ENCODE measurements at regions not wholly inside any gene's neighbourhood (a gene's known extent, or its start where the extent isn't known, plus 50 kb on each side); places are given as distances from the start of the nearest gene placed in this dataset.
A peak's percentile ranks its signal among the peaks of the same experiment; 100 is the strongest.

DNA sequence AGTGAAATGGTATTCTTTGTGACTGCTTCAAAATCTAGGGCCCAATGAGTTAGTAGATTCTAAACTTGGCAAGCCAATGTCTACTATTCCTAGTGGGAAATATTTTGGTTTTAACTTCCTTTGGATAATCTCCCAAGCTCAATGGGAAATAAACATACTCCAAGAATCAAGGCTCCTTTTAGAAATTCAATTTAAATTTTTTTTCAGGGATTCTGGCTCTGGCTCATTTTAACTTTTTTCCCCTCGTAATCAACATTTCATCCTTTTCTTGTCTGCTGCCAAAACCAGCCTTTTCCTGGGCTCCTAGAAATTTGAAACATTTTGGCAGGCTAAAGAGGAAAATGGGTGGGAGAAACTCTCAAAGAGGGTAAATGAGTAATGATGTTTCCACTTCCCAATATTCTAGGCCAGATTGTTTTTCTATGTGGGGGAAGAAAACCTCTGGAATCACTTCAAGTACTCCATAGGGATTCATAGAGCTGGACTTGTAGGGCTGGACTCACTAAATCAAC, 85.6 kb upstream of the AGR3 start:
- FAIRE-seq, result no peak
- peaks cover 0 to 6% of the 10 kb centered on the region in 2 donors for H3K9me3 ChIP-seq (ENCODE audit: control insufficient read depth in 2 of 2, insufficient read depth in 1 of 2, low read depth in 1 of 2, low read length in 1 of 2)

DNA sequence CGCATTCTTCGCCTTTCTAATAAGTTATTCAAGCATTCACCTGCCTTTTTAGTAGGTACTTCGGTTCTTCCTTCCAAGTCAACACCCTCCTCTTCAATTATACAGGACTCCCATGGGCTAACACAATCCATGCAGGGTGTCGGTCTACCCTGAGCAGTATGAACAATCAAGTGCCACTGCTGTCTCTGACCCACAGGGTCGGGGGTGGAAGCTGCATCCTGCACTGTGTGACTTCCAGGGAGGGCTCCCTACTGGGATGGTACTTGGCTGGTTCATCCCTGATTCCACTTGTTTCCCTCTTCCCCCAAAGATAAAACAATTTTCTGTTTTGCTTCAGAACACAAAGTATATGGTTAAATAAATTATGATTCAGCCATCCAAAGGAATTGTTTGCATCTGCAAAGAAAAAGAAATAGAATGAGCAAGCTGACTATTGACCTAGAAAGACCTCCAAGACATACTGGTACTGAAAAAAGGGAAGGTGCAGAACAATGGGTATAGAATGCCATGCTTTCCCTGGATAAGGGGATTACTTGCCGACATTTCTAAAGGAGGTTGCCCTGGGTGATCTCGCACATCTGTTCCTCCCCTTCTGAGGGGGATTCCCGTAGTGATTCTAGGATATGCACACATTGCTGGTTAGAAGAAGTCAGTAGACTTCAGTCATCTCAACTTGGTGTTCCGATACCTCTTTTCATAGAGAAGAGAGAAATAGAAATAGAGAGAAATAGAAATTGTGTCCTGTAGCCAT, 89.1 kb upstream of the AGR3 start:
- DNase-seq, result no peak
- Histone ChIP-seq H3K27ac (ENCODE audit: low read depth in 1 of 3, low read length in 2 of 3) (no peak overlapping the region), H3K27me3 (ENCODE audit: control insufficient read depth in 3 of 3, insufficient read depth in 3 of 3, low read length in 3 of 3) (no peaks in the 10 kb centered on the region), H3K4me1 (ENCODE audit: control insufficient read depth in 3 of 3, insufficient read depth in 2 of 3, low read depth in 1 of 3, low read length in 2 of 3) (no peaks in the 10 kb centered on the region), H3K4me3 (ENCODE audit: low read depth in 1 of 3, low read length in 3 of 3) (no peak overlapping the region), H3K9me3 (ENCODE audit: control insufficient read depth in 2 of 2, insufficient read depth in 1 of 2, low read depth in 1 of 2, low read length in 1 of 2) (peaks cover 0 to under 1% of the 10 kb centered on the region in 2 donors), H3K36me3 (ENCODE audit: control insufficient read depth in 3 of 3, insufficient read depth in 2 of 3, low read depth in 1 of 3, low read length in 3 of 3) (no peaks in the 10 kb centered on the region)
- WGBS, 3 donors, result 91 to 94% (median 93%) methylated on average over 9 of the region's 9 CpGs
- no peak for FAIRE-seq

More for the DNA sequence above, 85.6 kb upstream of the AGR3 start:
- Histone ChIP-seq H3K4me3 (ENCODE audit: low read depth in 1 of 3, low read length in 3 of 3) (no peak overlapping the region), H3K4me1 (ENCODE audit: control insufficient read depth in 3 of 3, insufficient read depth in 2 of 3, low read depth in 1 of 3, low read length in 2 of 3) (peaks cover 0 to 3% (median 0%) of the 10 kb centered on the region in 3 donors), H3K27ac (ENCODE audit: low read depth in 1 of 3, low read length in 2 of 3) (no peak overlapping the region), H3K27me3 (ENCODE audit: control insufficient read depth in 3 of 3, insufficient read depth in 3 of 3, low read length in 3 of 3) (no peaks in the 10 kb centered on the region), H3K36me3 (ENCODE audit: control insufficient read depth in 3 of 3, insufficient read depth in 2 of 3, low read depth in 1 of 3, low read length in 3 of 3) (no peaks in the 10 kb centered on the region)
- 53 to 88% (median 81%) methylated on average over 1 of the region's 1 CpG for WGBS, 3 donors
- no peak for DNase-seq

- no peaks in the 10 kb centered on the region for H3K36me3 ChIP-seq (ENCODE audit: control insufficient read depth in 3 of 3, insufficient read depth in 2 of 3, low read depth in 1 of 3, low read length in 3 of 3)
- WGBS, 3 donors, result 24 to 50% (median 44%) methylated on average over 1 of the region's 1 CpG
- no peaks in the 10 kb centered on the region for H3K9me3 ChIP-seq (ENCODE audit: control insufficient read depth in 2 of 2, insufficient read depth in 1 of 2, low read depth in 1 of 2, low read length in 1 of 2)
- no peak overlapping the region for H3K27ac ChIP-seq (ENCODE audit: low read depth in 1 of 3, low read length in 2 of 3)
- FAIRE-seq (no peak), DNase-seq (no peak)
- H3K4me3 ChIP-seq (ENCODE audit: low read depth in 1 of 3, low read length in 3 of 3), result no peak overlapping the region
- peaks cover 0 to 7% (median 0%) of the 10 kb centered on the region in 3 donors for H3K4me1 ChIP-seq (ENCODE audit: control insufficient read depth in 3 of 3, insufficient read depth in 2 of 3, low read depth in 1 of 3, low read length in 2 of 3)
- H3K27me3 ChIP-seq (ENCODE audit: control insufficient read depth in 3 of 3, insufficient read depth in 3 of 3, low read length in 3 of 3), result no peaks in the 10 kb centered on the region
Measured at GRCh38 chr7:16975712-16976111, 93.9 kb upstream of the AGR3 start.

DNA sequence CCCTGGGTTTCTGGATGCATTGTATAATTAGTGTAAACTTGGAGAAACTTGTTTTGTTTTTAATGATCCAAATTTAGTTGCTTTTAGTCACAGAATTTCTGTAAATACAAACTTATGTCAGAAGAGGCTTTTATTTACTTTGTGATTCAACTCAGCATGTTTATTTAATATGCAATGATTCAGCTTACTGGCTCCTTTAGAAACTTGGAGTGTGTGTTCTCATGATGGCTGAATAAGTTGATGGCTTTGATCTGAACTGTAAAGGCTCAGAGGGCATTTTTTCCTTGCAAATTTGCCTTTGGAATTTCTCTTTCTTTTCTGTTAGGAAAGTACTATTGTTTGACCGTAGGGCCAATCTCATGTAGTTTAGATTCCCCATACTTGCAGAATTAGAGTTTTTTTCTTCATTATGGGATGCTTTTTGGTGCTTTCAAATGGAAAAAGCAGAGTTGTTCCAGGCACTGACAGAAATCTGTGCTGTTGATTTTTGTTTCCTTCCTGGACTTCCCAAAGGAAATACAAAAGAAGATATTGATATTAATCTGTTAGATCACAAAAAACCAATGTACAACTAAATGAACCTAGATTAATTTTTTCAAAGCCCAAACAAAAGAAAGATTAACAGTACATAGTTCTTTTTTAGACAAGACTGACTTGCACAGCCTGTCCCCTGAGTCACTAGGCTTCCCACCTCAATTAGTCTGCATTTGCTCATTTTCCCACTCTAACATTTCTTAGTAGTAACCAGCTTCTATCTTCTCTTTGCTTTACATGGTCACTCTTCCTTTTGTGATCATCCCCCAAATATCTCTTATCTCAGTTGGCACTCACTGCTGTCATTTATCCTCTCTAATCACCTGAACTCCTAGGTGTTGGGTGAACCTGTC, 96.8 kb upstream of the AGR3 start:
- WGBS, 3 donors, result 54 to 78% (median 76%) methylated on average over 1 of the region's 1 CpG
- DNase-seq (no peak), FAIRE-seq (no peak)
- no peaks in the 10 kb centered on the region for H3K36me3 ChIP-seq (ENCODE audit: control insufficient read depth in 3 of 3, insufficient read depth in 2 of 3, low read depth in 1 of 3, low read length in 3 of 3)
- H3K4me1 ChIP-seq (ENCODE audit: control insufficient read depth in 3 of 3, insufficient read depth in 2 of 3, low read depth in 1 of 3, low read length in 2 of 3), result peaks cover 0 to 10% (median 0%) of the 10 kb centered on the region in 3 donors
- no peak overlapping the region for H3K4me3 ChIP-seq (ENCODE audit: low read depth in 1 of 3, low read length in 3 of 3)
- H3K9me3 ChIP-seq (ENCODE audit: control insufficient read depth in 2 of 2, insufficient read depth in 1 of 2, low read depth in 1 of 2, low read length in 1 of 2), result no peaks in the 10 kb centered on the region
- H3K27me3 ChIP-seq (ENCODE audit: control insufficient read depth in 3 of 3, insufficient read depth in 3 of 3, low read length in 3 of 3), result no peaks in the 10 kb centered on the region
- H3K27ac ChIP-seq (ENCODE audit: low read depth in 1 of 3, low read length in 2 of 3), result peak overlapping the region in 1 of 3 donors; percentile 32

DNA sequence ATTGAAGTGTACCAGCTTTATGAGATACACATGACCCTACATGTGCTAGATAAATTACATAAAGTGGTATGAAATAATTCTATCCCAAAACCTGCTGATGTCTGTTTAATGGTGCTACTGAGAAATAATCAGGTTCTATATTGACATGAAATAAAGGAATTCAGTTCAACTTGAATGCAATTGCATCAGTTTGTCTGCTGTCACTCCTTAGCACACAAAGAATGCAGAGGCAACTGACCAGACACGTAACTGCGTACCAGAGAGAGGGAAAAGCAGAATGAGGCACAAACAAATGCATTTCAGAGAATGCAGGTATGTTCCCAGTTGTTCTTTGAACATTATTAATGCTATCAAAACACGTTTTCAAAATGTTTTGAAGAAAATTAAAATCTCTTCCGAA, 98.8 kb upstream of the AGR3 start:
- Histone ChIP-seq H3K27me3 (ENCODE audit: control insufficient read depth in 3 of 3, insufficient read depth in 3 of 3, low read length in 3 of 3) (no peaks in the 10 kb centered on the region), H3K36me3 (ENCODE audit: control insufficient read depth in 3 of 3, insufficient read depth in 2 of 3, low read depth in 1 of 3, low read length in 3 of 3) (no peaks in the 10 kb centered on the region), H3K4me1 (ENCODE audit: control insufficient read depth in 3 of 3, insufficient read depth in 2 of 3, low read depth in 1 of 3, low read length in 2 of 3) (peaks cover 0 to 10% (median 0%) of the 10 kb centered on the region in 3 donors), H3K4me3 (ENCODE audit: low read depth in 1 of 3, low read length in 3 of 3) (no peak overlapping the region), H3K27ac (ENCODE audit: low read depth in 1 of 3, low read length in 2 of 3) (no peak overlapping the region), H3K9me3 (ENCODE audit: control insufficient read depth in 2 of 2, insufficient read depth in 1 of 2, low read depth in 1 of 2, low read length in 1 of 2) (no peaks in the 10 kb centered on the region)
- WGBS, 3 donors, result 87 to 92% (median 90%) methylated on average over 4 of the region's 4 CpGs
- FAIRE-seq (no peak), DNase-seq (no peak)

- Histone ChIP-seq H3K27ac (ENCODE audit: low read depth in 1 of 3, low read length in 2 of 3) (no peak overlapping the region), H3K4me1 (ENCODE audit: control insufficient read depth in 3 of 3, insufficient read depth in 2 of 3, low read depth in 1 of 3, low read length in 2 of 3) (peaks cover 0 to 10% (median 0%) of the 10 kb centered on the region in 3 donors), H3K36me3 (ENCODE audit: control insufficient read depth in 3 of 3, insufficient read depth in 2 of 3, low read depth in 1 of 3, low read length in 3 of 3) (no peaks in the 10 kb centered on the region), H3K9me3 (ENCODE audit: control insufficient read depth in 2 of 2, insufficient read depth in 1 of 2, low read depth in 1 of 2, low read length in 1 of 2) (no peaks in the 10 kb centered on the region), H3K4me3 (ENCODE audit: low read depth in 1 of 3, low read length in 3 of 3) (no peak overlapping the region), H3K27me3 (ENCODE audit: control insufficient read depth in 3 of 3, insufficient read depth in 3 of 3, low read length in 3 of 3) (no peaks in the 10 kb centered on the region)
- FAIRE-seq (peak; percentile 53), DNase-seq (peak; percentile 56 to 57)
- 7 to 10% (median 10%) methylated on average over 3 of the region's 3 CpGs for WGBS, 3 donors
Measured at GRCh38 chr7:16982640-16983350, 101.0 kb upstream of the AGR3 start.

DNA sequence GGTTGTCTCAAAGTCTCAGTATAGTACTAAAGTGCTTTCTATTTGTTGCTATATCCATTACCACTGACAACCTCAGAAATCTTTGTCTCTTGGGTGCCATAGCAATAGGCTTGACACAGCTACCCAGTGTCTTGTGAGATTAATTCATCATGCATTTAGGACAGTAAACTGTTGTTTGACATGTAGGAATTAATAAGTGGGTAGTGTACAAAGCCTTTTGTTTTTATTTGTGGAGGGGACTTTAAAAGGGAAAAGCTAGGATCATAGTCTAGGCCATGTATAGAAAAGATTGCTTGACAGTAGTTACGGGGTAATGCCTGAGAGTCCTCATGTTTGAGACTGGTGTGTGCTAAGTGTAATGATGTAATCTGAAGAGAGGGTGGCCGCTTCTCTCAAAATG, 102.6 kb upstream of the AGR3 start:
- Histone ChIP-seq H3K27me3 (ENCODE audit: control insufficient read depth in 3 of 3, insufficient read depth in 3 of 3, low read length in 3 of 3) (no peaks in the 10 kb centered on the region), H3K27ac (ENCODE audit: low read depth in 1 of 3, low read length in 2 of 3) (no peak overlapping the region), H3K36me3 (ENCODE audit: control insufficient read depth in 3 of 3, insufficient read depth in 2 of 3, low read depth in 1 of 3, low read length in 3 of 3) (no peaks in the 10 kb centered on the region), H3K9me3 (ENCODE audit: control insufficient read depth in 2 of 2, insufficient read depth in 1 of 2, low read depth in 1 of 2, low read length in 1 of 2) (no peaks in the 10 kb centered on the region), H3K4me3 (ENCODE audit: low read depth in 1 of 3, low read length in 3 of 3) (no peak overlapping the region), H3K4me1 (ENCODE audit: control insufficient read depth in 3 of 3, insufficient read depth in 2 of 3, low read depth in 1 of 3, low read length in 2 of 3) (peaks cover 0 to 3% (median 0%) of the 10 kb centered on the region in 3 donors)
- FAIRE-seq (no peak), DNase-seq (no peak)
- 96 to 99% (median 97%) methylated on average over 2 of the region's 2 CpGs for whole genome bisulfite sequencing, 3 donors

DNA sequence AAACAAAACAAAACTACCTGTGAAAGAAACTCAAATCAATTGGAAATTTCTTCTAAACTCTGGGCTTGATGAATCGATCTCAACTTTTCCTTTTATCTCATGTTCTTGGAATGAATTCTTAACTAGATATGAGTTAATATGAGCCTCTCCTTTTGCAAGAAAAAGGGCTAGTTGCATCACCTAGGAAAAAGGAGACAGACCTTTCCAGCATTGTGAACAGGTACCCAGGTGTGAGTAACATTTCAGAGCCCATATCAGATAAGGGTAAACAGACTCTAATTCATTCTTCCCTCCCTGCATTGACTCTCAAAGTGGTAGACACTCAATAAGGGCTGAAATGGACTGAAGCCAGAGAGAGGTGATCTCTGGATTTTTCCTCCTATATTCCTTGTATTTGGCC, 103.8 kb upstream of the AGR3 start:
- peaks cover 0 to 3% (median 0%) of the 10 kb centered on the region in 3 donors for H3K4me1 ChIP-seq (ENCODE audit: control insufficient read depth in 3 of 3, insufficient read depth in 2 of 3, low read depth in 1 of 3, low read length in 2 of 3)
- H3K9me3 ChIP-seq (ENCODE audit: control insufficient read depth in 2 of 2, insufficient read depth in 1 of 2, low read depth in 1 of 2, low read length in 1 of 2), result no peaks in the 10 kb centered on the region
- WGBS, 3 donors, result 44 to 64% (median 51%) methylated on average over 1 of the region's 1 CpG
- DNase-seq (no peak), FAIRE-seq (no peak)
- no peak overlapping the region for H3K27ac ChIP-seq (ENCODE audit: low read depth in 1 of 3, low read length in 2 of 3)
- H3K27me3 ChIP-seq (ENCODE audit: control insufficient read depth in 3 of 3, insufficient read depth in 3 of 3, low read length in 3 of 3), result no peaks in the 10 kb centered on the region
- H3K4me3 ChIP-seq (ENCODE audit: low read depth in 1 of 3, low read length in 3 of 3), result no peak overlapping the region
- no peaks in the 10 kb centered on the region for H3K36me3 ChIP-seq (ENCODE audit: control insufficient read depth in 3 of 3, insufficient read depth in 2 of 3, low read depth in 1 of 3, low read length in 3 of 3)

All from small intestine (tissue), 7 donors.